SIG-M5 treated with dmso at 0.1 percent for 504 hours (cell line): ENCODE measurements at regions not wholly inside any gene's neighbourhood (a gene's known extent, or its start where the extent isn't known, plus 50 kb on each side); places are given as distances from the start of the nearest gene placed in this dataset.

ENCODE experiments used
- DNase-seq: peaks from one replicate; lab custom pipeline; 2025; ENCODE audit not compliant: unreplicated experiment; lab: John Stamatoyannopoulos, UW

DNA sequence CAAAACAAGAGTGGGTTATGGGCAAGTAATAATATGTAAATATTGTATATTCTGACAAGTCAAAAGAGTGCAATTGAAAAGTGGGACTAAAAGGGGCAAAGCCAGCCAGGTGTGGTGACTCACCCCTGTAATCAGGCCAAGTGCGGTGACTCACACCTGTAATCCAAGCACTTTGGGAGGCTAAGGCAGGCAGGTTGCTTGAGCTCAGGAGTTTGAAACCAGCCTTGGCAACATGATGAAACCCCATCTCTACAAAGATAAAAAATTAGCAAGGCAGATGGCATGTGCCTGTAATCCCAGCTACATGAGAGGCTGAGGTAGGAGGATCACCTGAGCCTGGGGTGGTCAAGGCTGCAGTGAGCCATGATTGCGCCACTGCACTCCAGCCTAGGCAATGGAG lies 304.0 kb downstream of the HHIPL2 start:
- no peak for DNase-seq

DNA sequence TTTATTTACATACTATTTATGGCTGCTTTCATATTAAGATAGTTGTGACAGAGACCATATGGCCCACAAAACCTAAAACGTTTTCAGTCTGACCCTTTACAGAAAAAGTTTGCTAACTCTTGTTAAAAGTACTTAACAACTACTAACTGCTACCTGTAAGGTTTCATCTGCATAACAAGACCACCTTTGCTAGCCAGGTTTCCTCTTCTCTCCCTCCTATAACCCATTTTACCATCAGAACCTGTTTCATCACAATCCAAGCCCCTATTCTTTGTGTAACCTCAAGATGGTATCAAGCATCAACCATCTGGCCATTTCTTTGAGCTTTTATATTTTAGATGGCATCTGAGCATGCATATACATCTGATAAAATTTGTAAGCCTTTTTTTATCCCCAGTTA lies 305.4 kb downstream of the HHIPL2 start:
- no peak for DNase-seq

DNA sequence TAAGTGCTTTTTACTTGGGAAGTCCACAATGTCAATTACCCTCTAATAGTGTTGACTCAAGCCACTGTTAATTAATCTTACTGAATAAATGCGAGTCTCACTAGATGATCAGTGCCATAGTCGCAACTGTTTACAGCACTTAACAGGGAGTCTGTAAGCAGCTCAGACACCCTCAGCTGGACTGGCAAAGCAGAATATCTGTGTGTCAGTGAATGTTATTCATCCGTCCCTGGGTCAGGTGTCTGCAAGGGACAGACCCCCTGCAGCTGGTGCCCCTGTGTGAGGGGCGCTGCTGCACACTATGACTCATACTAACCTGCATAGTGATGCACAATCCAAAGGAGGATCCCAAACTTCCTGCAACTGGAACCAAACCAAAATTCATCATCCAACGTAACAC lies 306.5 kb downstream of the HHIPL2 start:
- DNase-seq, result no peak

DNA sequence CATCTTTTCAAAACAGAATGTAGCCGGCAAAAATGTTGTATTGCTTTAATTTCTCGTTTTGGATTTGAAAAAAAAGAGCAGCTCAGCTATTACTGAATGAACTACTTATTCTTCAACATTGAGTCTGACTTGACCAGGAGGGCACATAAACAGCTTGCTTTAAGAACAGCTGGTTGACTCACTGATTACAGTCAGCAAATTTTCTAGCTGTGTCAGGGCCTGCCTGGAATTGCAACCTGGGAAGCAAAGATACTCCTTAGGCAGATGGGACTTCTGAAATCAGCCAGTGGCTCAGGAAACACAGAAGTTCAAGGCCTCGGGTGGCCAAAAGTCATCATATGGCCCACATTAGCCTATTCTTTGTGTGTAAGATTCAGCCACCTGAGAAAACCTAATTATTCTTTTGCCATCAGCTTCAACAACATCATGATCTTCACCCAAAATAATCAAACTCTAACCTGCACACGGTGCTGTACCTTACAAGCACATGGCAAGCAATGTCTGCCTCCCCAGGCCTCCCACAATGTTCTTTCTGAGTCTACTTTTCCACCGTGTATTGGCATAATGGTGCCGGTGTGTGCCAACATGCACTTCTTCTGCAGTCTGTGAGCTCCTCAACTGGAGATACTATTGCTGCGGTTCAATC lies 307.2 kb downstream of the HHIPL2 start:
- DNase-seq, result no peak

DNA sequence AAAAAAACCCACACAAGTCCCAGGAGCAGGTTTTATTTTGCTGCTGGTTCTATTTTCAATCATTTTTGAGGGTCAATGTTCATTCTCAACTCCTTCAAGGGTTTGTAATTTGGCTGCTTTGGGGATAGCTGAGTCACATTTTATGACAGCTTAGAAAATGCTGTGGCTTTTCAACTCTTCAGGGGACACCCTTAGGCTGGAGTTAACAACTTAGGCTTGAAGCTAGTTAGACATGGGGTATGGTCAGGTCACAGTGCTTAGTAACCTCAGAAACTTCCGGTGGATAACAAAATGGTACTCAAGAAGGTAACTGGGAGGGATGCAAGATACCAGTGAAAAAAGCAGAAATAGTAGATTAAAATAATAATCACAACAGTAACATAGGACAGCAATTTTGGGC lies 308.8 kb downstream of the HHIPL2 start:
- no peak for DNase-seq

DNA sequence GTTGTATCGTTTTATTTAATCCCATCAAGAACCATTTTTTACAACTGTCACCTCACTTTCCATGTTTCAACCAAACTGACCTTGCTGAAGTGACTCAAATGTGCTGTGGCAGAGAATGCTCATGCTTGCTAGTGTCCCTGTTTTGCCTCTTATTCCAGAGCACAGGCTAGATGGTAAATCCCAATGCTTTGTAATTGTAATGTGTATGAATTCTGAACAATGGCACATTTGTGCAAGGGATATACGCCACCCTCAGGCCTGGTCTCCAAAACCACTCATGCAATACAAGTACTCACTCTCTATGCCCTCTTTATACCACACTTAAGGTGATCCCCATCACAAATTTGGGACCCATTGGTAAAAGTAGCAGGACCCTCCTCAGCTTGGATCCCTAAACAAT lies 313.6 kb downstream of the HHIPL2 start:
- DNase-seq, result no peak

DNA sequence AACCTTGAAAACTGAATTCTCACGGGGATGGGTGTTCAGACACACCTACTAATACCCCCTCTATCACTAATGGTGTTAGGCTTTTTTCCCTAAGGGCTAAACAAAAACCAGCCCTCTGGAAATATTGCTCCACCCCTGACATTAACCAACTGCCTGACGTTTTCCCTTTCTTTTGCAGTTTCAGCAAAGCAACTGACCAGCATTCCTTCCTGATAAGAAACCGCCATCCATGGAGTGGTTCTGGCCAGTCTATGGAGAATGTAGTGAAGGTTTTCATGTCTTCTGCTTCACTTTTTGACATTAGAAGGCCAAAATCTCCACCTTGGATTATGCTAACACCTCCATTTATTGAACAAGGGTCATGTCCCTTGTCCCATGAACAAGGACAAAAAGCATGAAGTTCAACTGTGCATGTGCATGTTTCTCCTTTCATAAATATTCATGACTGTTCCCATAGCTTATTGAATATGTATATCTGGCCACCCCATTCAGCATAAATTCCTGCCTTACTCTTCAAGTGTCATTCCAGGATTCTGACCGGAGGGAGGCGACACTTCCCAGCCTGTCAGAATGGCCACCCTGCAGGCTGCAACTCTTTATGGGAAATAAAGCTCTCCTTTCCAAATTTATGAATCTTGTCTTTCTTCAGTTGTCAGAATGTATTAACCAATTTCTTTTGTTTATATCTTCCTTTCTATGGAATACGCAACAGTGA lies 314.3 kb downstream of the HHIPL2 start:
- DNase-seq, result no peak

DNA sequence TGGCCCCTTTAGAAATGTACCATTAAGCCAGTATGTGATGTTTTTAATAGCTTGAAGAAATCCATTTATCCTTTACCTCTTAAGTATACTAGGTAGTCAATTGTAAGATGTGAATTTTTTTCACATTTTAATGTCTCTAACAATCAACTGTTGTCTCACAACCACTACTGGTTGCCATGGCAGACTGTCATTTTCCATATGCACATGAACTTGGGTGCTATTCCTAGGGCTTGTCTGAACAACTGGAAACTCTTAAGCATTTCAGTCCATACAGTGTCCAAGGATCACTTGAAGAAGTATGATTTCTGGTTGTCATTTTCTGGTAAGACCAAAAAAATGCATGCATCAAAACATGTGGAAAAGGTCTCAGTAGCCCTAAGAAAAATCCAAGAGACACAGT lies 315.1 kb downstream of the HHIPL2 start:
- DNase-seq, result no peak

DNA sequence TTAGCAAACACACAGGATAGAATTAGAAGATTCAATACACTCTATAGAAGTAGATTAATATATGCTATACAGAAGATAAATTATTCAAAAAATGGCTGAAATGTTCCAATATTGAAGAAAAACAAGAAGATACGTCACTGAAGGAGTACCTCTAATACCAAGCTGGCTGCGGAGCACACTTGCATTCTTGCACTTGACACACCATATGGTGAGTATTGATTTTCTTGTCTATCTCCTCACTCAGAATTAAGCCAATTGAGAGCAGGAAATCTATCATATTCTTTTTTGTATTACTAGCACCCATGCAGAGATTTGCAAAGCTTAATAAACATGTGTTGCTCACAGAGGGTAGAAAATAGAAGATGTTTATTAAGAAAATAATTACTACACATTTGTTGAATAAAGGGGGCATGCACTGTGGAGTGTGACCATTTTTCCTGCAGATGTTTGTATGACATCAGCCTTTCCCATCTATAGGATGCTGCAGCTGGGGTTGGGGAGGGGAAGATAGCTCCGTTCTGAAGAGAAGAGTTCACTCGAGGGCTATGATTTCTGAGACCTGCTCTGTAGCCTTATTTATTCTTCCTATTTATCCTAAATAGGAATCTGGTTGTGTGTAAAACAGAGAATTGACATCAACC lies 318.1 kb downstream of the HHIPL2 start:
- DNase-seq, result no peak

DNA sequence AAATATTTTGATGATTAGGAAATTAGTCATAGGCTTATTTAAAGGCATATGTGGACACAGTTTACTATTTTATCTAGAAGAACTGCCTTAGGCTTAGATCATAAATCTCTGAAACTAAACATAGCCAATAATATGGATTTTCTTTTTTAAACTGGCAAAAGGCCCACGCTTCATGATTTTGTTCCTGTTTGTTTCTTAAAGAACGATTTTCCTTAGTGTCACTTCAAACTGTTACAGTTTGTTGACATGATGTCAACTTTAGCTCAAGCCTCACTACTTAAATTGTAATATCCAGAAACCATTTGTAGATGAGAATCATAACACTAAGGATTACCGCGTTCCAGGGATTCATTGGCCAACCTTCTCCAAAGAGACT lies 322.6 kb downstream of the HHIPL2 start:
- DNase-seq, result no peak

DNA sequence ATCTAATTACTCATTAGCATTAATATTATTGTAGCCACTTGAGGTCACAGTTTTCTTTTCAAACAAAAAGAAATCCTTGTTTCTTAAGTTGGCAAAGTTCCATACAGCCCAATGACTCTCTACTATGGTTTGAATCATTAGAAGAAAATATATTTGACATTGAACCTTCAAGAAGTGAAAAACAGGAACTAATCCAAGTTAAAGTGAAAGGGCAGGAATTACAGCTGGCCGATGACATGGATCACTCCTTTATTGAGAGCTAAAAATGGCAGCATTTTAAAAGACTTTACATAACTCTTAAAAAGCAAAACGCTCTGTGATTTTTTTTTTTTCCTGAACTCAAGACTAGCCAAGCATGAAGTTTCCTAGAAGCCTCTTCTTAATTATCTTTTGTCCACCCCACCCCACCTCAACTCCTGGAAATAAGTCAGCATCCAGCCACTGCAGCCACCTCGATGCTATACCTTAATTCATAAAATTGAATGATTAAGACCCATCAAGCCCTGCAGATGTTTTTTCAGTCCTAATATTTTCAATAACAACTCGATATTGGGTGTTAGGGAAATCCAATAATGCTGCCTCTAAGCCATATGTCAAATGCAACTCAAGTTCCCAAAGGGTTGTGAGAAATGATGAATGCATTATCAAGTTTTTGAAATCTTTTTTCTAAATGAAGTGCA lies 323.1 kb downstream of the HHIPL2 start:
- no peak for DNase-seq

DNA sequence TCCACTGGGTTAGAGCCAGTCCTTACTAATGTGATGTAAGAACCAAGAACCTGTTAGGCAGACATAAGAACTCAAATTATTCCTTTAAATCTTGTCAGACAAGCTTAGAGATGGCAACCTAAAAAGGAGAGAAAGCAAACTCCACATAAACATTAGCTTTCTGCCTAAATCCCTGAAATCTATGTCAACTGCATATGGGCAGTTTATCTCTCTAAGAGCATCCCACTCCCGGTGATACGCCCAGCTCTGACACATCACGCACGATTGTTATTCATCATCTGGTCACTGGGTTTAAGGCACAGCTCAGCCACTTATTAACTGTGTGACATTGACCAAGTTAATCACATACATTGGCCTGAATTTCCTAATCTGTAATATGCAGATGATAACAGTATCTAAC lies 323.7 kb downstream of the HHIPL2 start:
- no peak for DNase-seq

DNA sequence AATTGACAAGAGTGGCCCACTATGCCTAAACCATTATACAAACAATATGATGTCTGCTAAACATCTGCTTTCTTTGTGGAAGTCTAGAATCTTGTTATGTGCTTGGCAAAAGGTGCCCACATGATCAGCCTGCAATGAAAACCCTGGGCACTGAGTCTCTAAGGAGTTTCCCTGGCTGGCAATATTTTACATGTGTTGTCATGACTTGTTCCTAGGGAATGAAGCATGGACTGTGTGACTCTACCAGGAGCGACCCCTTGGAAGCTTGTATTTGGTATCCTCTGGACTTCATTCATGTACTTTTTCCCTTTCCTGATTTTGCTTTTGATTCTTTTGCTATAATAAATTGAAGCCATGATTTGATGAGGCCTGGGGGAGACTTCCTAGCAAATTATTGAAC lies 324.9 kb downstream of the HHIPL2 start:
- no peak for DNase-seq

DNA sequence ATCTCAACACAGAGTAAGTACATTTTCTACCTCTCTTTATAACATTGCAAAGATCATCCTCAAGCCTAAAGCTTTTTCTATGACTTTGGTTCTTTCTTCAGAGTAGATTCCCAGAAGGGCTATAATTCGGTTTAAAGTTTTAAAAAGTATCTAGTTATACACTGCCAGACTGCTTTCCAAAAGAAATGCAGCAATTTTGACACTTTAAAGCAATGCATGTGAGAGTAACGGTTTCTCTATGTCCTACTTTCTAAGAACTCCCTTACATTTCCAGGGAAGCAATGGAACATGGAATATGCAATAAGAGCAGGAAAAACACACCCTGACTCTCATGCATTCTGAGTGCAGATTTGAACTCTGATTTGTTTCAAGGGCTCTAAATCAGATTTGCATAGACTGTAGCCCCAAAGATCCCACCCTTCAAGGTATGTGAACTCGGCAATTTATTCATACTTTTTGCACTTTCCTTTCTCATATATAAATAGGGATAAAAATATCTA lies 331.6 kb downstream of the HHIPL2 start:
- no peak for DNase-seq

DNA sequence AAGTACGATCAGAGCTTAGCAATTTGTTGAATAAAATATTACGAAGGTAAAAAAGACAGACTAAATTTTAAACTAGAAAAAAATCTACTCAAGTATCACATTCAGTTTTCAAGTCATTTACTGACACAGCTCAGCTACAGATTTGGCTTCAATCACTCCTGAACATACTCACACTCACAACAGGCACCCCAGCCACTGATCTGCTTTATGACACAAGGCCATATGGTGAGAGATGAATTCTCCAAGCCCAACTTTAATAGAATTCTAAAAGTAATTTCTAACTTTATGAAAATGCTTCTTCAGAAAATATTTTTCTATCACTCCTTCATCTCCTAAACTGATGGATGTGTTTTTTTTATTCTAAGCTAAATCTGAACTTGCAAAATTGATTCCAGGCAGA lies 337.1 kb downstream of the HHIPL2 start:
- no peak for DNase-seq

DNA sequence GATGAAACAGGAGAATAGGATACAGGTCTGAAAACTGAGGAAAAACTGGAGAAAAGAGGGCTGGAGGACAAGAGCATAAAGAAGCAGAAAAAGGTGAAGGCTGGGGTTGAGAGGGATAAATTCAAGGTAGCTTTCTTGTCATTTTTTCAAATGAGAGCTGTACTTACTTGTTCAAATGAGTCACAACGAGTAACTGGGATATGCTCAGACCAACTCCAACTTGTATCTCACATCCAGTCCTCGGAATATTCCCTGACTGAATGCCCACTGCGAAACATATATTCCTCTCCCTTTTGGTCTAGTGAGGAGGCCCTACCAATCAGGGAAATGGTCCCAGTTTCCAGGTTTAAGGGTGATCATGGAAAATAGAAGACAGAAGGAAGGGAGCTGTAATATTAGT lies 343.4 kb downstream of the HHIPL2 start:
- no peak for DNase-seq

DNA sequence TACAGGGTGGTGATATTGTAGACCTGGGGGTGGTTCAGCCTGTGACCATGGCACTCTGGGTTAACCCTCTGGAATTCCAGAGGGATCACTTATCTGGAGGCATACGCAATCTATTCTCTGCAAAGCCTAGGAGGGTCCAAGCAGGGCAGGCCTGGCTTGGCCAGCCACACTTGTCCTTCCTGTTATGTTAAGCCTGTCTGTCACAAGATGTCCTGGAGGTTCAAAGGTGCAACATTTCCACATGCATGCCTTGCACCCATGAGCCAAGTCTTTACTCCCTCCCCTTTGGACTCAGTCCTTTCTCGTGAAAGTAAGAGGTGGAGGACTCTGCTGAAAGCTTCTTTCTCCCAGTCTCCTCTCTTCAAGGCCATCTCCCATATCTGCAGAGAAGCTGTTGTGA lies 345.1 kb downstream of the HHIPL2 start:
- no peak for DNase-seq

DNA sequence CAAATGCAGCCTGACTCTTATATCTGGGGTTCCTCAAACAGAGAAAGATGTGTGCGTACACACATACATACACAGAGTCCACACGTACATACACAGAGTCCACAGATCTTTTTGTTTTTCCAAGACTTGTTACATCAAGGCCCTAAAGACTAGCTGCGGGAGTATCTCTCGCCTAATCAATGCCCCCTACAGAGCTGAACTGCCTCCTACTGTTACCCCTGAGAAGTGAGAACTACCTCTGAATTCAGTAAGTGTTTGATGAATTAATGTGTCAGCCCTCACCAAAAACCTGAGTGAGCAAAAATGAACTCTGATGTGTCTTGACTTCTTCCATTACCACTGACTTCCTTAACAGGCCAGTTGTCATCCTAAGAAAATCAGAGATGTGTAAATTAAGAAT lies 351.2 kb downstream of the HHIPL2 start:
- no peak for DNase-seq

DNA sequence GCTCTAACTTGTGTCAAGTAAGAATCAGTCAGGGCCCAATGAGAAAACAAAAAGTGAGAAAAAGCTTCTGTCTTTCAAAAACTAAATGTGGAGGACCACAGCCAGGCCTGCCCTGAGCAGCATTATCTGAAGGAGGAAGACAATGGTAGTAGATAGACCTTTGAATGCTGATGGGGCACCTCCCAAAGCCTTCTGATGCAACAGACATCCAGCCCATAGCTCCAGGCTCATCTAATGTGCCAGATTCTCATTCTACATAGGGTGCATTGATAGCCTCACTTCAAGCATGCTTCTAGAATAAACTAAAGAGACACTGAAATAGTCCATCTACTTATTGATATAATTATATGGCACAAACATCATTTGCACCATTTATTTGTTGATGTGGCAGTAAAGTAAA lies 351.6 kb downstream of the HHIPL2 start:
- no peak for DNase-seq

DNA sequence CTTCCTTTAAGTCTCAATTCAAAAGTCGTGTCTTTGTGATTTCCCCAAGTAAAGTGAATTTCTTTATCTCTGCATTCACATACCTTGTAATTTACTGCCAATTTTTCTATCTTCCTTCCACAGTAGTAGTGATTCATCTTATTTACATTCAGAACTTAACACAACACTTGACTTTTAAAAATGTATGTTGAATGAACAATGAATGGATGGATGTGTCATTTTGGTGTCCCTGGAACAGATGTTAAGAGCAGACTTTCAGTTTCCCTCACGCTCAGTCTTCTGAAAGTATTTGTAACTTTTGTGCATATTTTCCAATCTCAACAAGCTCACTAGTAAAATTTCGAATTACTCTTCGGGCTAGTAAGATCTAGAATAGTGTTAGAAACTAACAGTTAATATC lies 352.0 kb downstream of the HHIPL2 start:
- no peak for DNase-seq

DNA sequence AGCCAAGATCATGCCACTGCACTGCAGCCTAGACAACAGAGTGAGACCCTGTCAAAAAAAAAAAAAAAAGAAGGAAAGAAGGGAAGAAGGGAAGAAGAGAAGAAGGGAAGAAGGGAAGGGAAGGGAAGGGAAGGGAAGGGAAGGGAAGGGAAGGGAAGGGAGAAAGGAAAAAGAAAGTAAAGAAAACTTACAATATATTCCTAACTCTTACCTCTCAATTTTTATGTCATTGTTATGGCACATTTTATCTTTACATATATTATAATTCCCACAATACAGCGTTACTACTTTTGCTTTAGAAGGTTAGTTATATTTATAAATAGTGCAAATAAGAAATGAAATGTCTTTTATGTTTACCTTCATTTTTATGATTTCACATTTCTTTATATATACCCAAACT lies 358.7 kb downstream of the HHIPL2 start:
- no peak for DNase-seq
